Thyroid gland (tissue), 4 donors: ENCODE measurements at regions not wholly inside any gene's neighbourhood (a gene's known extent, or its start where the extent isn't known, plus 50 kb on each side); places are given as distances from the start of the nearest gene placed in this dataset. TPM values are rescaled to one million over a fixed set of nuclear protein-coding genes. Genes with fewer than 3 reads are reported as not detected.

ENCODE experiments used
- DNase-seq, 2 donors: peaks; one replicate each; pipeline ENCODE4 v3.0.0-alpha.2; 2019
- H3K27ac ChIP-seq, 3 donors: fragments of 200-600 bp; sonication (generic); 1 replicate in 2 of 3; 2 replicates in 1 of 3; pipeline ENCODE4 v1.5.1; 2016 to 2019; ENCODE audit warnings: mild to moderate bottlenecking in 1 of 3, moderate library complexity in 1 of 3
- H3K27me3 ChIP-seq: fragments of 200-600 bp; sonication (generic); one replicate; pipeline ENCODE4 v1.5.1; 2019
- H3K36me3 ChIP-seq, 2 donors: fragments of 200-600 bp; sonication (generic); one replicate each; pipeline ENCODE4 v1.5.1; 2016 to 2019
- H3K4me1 ChIP-seq, 2 donors: fragments of 200-600 bp; sonication (generic); one replicate each; pipeline ENCODE4 v1.5.1; 2017 to 2019
- H3K4me3 ChIP-seq, 3 donors: fragments of 200-600 bp; sonication (generic); replicated peaks in 1 of 3; 1 replicate in 2 of 3; 2 replicates in 1 of 3; pipeline ENCODE4 v1.5.1; 2016; ENCODE audit warnings: mild to moderate bottlenecking in 1 of 3
- H3K9me3 ChIP-seq: fragments of 200-600 bp; sonication (generic); one replicate; pipeline ENCODE4 v1.5.1; 2017
- POLR2A ChIP-seq, 2 donors: fragments of 450-650 bp; IDR thresholded peaks; one replicate each; pipeline ENCODE4 v1.6.1; 2017; ENCODE audit warnings: antibody characterized with exemption in 2 of 2, mild to moderate bottlenecking in 2 of 2, moderate library complexity in 1 of 2
- WGBS, 2 donors: methylation state at CpG; one replicate each; pipeline ENCODE4 v1.1.5; 2017; 5-methylcytosine and 5-hydroxymethylcytosine counted together
- intact Hi-C: fragments of 100-400 bp; cut with DNase I; formaldehyde crosslinking; loops from one replicate; pipeline ENCODE4 v1.15.1; 2023
- small RNA-seq: library from RNA; depleted of rRNA; stranded (forward); fragments of <200 nt; gene quantifications from one replicate; pipeline ENCODE3, GENCODE V24; 2016
- TF ChIP-seq, protein P1 (sequence below), 6 experiments: fragments of 200-600 bp in 3 of 6; fragments of 450-650 bp in 3 of 6; sonication (generic) in 3 of 6; IDR thresholded peaks; one replicate each; pipeline ENCODE4 v1.5.1; 2016 to 2019; ENCODE audit warnings: antibody characterized with exemption in 6 of 6, mild to moderate bottlenecking in 2 of 6, inconsistent platforms in 1 of 6, moderate library complexity in 1 of 6

DNA sequence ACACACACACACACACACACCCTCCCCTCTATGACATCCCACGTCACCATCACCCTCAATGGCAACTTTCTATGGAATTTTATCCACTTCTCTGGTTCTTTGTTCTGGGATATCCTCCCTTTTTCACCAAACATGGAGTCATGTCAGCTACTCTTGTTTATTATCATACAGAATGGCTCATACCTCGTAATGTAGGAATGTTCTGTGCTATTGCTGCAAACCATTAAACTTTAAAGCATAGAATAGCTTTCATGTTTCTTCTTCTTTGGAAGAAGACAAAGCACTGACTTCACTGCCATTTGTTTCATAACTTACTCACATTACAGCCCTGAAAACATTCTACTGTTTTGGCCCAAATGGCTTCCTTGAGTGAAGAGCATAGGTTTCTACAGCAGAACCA is 163.4 kb downstream of the FOXO1 start:
- Histone ChIP-seq H3K9me3 (no peaks in the 10 kb centered on the region), H3K4me3 (no peak overlapping the region), H3K27ac (no peak overlapping the region), H3K36me3 (no peaks in the 10 kb centered on the region), H3K27me3 (no peaks in the 10 kb centered on the region), H3K4me1 (peaks cover 7 to 9% of the 10 kb centered on the region in 2 donors)
- TF ChIP-seq POLR2A (IDR thresholded peaks at IDR 0.05) = no peak
- TF ChIP-seq, protein P1, sequence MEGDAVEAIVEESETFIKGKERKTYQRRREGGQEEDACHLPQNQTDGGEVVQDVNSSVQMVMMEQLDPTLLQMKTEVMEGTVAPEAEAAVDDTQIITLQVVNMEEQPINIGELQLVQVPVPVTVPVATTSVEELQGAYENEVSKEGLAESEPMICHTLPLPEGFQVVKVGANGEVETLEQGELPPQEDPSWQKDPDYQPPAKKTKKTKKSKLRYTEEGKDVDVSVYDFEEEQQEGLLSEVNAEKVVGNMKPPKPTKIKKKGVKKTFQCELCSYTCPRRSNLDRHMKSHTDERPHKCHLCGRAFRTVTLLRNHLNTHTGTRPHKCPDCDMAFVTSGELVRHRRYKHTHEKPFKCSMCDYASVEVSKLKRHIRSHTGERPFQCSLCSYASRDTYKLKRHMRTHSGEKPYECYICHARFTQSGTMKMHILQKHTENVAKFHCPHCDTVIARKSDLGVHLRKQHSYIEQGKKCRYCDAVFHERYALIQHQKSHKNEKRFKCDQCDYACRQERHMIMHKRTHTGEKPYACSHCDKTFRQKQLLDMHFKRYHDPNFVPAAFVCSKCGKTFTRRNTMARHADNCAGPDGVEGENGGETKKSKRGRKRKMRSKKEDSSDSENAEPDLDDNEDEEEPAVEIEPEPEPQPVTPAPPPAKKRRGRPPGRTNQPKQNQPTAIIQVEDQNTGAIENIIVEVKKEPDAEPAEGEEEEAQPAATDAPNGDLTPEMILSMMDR (IDR thresholded peaks at IDR 0.05) = no peak
- intact Hi-C loops = no loop called here
- DNase-seq = no peak
- WGBS, 2 donors = 96 to 100% methylated on average over 2 of the region's 2 CpGs

DNA sequence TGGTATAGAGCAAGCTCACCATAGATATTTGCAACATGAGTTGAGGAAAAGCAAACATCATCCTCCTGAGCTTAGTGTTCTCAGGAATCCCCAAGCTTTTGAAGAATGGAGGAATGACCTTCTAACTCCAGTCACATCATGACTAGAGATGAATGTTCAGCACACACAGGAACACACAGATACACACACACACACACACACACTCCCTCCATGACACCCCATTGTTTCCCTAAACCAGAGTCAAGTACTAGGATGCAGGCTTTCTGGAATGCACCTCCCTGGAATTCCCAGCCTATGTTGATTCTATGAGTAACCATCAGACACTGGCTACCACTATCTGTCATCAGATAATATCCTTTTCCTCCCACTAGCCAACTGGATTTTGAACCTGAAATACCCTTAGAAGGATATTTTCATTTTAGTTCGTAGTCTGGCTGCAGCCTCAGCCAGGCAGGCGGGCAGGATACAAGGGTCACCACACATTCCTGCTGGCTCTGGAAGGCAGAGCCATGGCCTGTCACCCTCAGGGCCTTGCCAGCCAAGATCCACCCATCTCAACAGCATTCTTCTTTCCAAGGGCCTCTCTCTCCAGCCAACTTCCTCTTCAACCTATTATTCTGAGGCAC is 162.4 kb downstream of the FOXO1 start:
- DNase-seq = peak; percentile 52 to 54
- Histone ChIP-seq H3K9me3 (no peaks in the 10 kb centered on the region), H3K36me3 (no peaks in the 10 kb centered on the region), H3K4me3 (no peak overlapping the region), H3K27me3 (no peaks in the 10 kb centered on the region), H3K27ac (peak overlapping the region in 1 of 3 donors; percentile 0), H3K4me1 (peaks cover 7 to 9% of the 10 kb centered on the region in 2 donors)
- intact Hi-C loops = no loop called here
- TF ChIP-seq POLR2A (IDR thresholded peaks at IDR 0.05) = no peak
- TF ChIP-seq, protein P1 (IDR thresholded peaks at IDR 0.05) = no peak
- WGBS, 2 donors = 27 to 56% methylated on average over 2 of the region's 2 CpGs

DNA sequence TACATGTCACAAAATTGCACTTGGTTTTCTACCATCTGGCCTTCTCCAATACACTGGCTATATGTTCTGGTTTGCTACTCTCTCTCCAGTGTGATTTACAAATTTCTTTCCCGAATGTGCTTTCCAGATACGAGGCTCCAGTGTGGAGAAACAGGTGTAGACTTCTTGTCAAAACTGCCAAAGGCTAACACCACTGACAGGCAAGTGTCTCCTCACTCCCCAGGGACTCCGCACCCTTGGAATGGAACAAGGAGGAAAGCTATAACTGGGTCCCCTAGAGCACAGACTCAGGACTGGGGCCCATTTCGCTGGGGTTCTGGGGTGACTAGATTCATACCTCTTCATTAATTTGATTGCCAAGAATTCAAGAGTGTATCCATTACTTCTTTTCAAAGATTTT is 161.8 kb downstream of the FOXO1 start:
- WGBS, 2 donors = 85 to 91% methylated on average over 4 of the region's 4 CpGs

GRCh38 chr13:40505196-40505595 is 161.2 kb downstream of the FOXO1 start:
- DNase-seq = no peak
- no peaks in the 10 kb centered on the region for H3K27me3 ChIP-seq
- H3K4me3 ChIP-seq = no peak overlapping the region
- H3K9me3 ChIP-seq = no peaks in the 10 kb centered on the region
- H3K36me3 ChIP-seq = no peaks in the 10 kb centered on the region
- WGBS, 2 donors = 83 to 89% methylated on average over 3 of the region's 3 CpGs
- peaks cover 7 to 9% of the 10 kb centered on the region in 2 donors for H3K4me1 ChIP-seq
- no peak for TF ChIP-seq POLR2A (IDR thresholded peaks at IDR 0.05)
- TF ChIP-seq, protein P1 (IDR thresholded peaks at IDR 0.05) = no peak
- H3K27ac ChIP-seq = no peak overlapping the region
- intact Hi-C loops = no loop called here

More for the DNA sequence above, 161.8 kb downstream of the FOXO1 start:
- no peak for DNase-seq
- no peaks in the 10 kb centered on the region for H3K9me3 ChIP-seq
- no peaks in the 10 kb centered on the region for H3K36me3 ChIP-seq
- intact Hi-C loops = no loop called here
- no peaks in the 10 kb centered on the region for H3K27me3 ChIP-seq
- peak overlapping the region in 1 of 3 donors; percentile 0 for H3K27ac ChIP-seq
- TF ChIP-seq, protein P1 (IDR thresholded peaks at IDR 0.05) = no peak
- no peak for TF ChIP-seq POLR2A (IDR thresholded peaks at IDR 0.05)
- H3K4me3 ChIP-seq = no peak overlapping the region
- peaks cover 7 to 9% of the 10 kb centered on the region in 2 donors for H3K4me1 ChIP-seq

Small RNAs in the stretch of these regions (small RNA-seq; reads per million reads assigned to genes)
- gene RF00108 (0.38 reads per million), gene RNY3P9 (not detected), gene RPL17P51 (not detected)
